ENCODE measurements at regions not wholly inside any gene's neighbourhood (a gene's known extent, or its start where the extent isn't known, plus 50 kb on each side); places are given as distances from the start of the nearest gene placed in this dataset. TPM values are rescaled to one million over a fixed set of nuclear protein-coding genes. Genes with fewer than 3 reads are reported as not detected.

GRCh38 chr21:35100349-35100811 is 51.3 kb upstream of the RUNX1 start:
- H3K27ac Mint-ChIP-seq (ENCODE audit: low read depth, unreplicated experiment) = no peak overlapping the region
- no peaks in the 10 kb centered on the region for H3K9me3 Mint-ChIP-seq (ENCODE audit: unreplicated experiment)
- ChIA-PET CTCF (no interaction called here), POLR2A (no interaction called here)
- BruUV-seq (replicated peaks) = no TSS peak
- no peak overlapping the region for H3K4me3 Mint-ChIP-seq (ENCODE audit: unreplicated experiment)
- intact Hi-C loops (cut with micrococcal nuclease) = no loop called here
- no peak for TF ChIP-seq CTCF (IDR thresholded peaks at IDR 0.05; ENCODE audit: unreplicated experiment)
- no peaks in the 10 kb centered on the region for H3K36me3 Mint-ChIP-seq (ENCODE audit: insufficient read depth, unreplicated experiment)
- H3K27me3 Mint-ChIP-seq (ENCODE audit: insufficient read depth, unreplicated experiment) = no peaks in the 10 kb centered on the region
- H3K4me1 Mint-ChIP-seq (ENCODE audit: insufficient read depth, unreplicated experiment) = no peaks in the 10 kb centered on the region
- DNase-seq (ENCODE audit: unreplicated experiment) = no peak

GRCh38 chr21:35099310-35099709 is 50.2 kb upstream of the RUNX1 start:
- TF ChIP-seq CTCF (IDR thresholded peaks at IDR 0.05; ENCODE audit: unreplicated experiment) = no peak
- H3K9me3 Mint-ChIP-seq (ENCODE audit: unreplicated experiment) = no peaks in the 10 kb centered on the region
- BruUV-seq (replicated peaks) = no TSS peak
- no peaks in the 10 kb centered on the region for H3K36me3 Mint-ChIP-seq (ENCODE audit: insufficient read depth, unreplicated experiment)
- H3K4me1 Mint-ChIP-seq (ENCODE audit: insufficient read depth, unreplicated experiment) = no peaks in the 10 kb centered on the region
- intact Hi-C loops (cut with micrococcal nuclease) = no loop called here
- H3K4me3 Mint-ChIP-seq (ENCODE audit: unreplicated experiment) = no peak overlapping the region
- POLR2A ChIA-PET = no interaction called here
- no peaks in the 10 kb centered on the region for H3K27me3 Mint-ChIP-seq (ENCODE audit: insufficient read depth, unreplicated experiment)
- CTCF ChIA-PET = interaction anchor here (0.8 kb wide), 2 partner anchors 14 to 31 kb away, joined by 3 to 4 read pairs; no protein-coding TSS in a partner anchor
- DNase-seq (ENCODE audit: unreplicated experiment) = no peak
- no peak overlapping the region for H3K27ac Mint-ChIP-seq (ENCODE audit: low read depth, unreplicated experiment)

Small RNA genes in the stretch of these regions (microRNA-seq; reads per million reads assigned to microRNA genes)
- gene MIR802 = not detected

Measured in MCF 10A (cell line).